GM23338 (cell line): ENCODE measurements at regions not wholly inside any gene's neighbourhood (a gene's known extent, or its start where the extent isn't known, plus 50 kb on each side); places are given as distances from the start of the nearest gene placed in this dataset.

ENCODE experiments used
- CREB1 ChIP-seq: fragments of 250-450 bp; sonication (Bioruptor Pico); IDR thresholded peaks from 2 replicates; pipeline ENCODE4 v1.5.0; 2020; ENCODE audit warnings: low read depth, mild to moderate bottlenecking, moderate library complexity
- ETS1 ChIP-seq: IDR thresholded peaks from 2 replicates; pipeline ENCODE4 v1.6.1; 2016; ENCODE audit warnings: antibody characterized with exemption
- EZH2 ChIP-seq: fragments of 200-600 bp; sonication (generic); IDR thresholded peaks from one replicate; pipeline ENCODE4 v1.8.0; 2017; ENCODE audit warnings: antibody characterized with exemption, mild to moderate bottlenecking, low read depth; ENCODE audit not compliant: unreplicated experiment
- EZH2phosphoT487 ChIP-seq: fragments of 200-600 bp; sonication (generic); IDR thresholded peaks from one replicate; pipeline ENCODE4 v1.8.1; 2018; ENCODE audit warnings: antibody characterized with exemption; ENCODE audit not compliant: unreplicated experiment
- JUNB ChIP-seq: IDR thresholded peaks from one replicate; pipeline ENCODE4 v1.6.1; 2016; ENCODE audit warnings: antibody characterized with exemption; ENCODE audit not compliant: unreplicated experiment
- POLR2AphosphoS5 ChIP-seq: IDR thresholded peaks from 2 replicates; pipeline ENCODE4 v1.6.1; 2016; ENCODE audit warnings: antibody characterized with exemption, low read depth
- ZNF331 ChIP-seq: fragments of 250-450 bp; sonication (Bioruptor Pico); IDR thresholded peaks from 2 replicates; pipeline ENCODE4 v1.5.0; 2020; ENCODE audit warnings: low read depth, mild to moderate bottlenecking, moderate library complexity
- TF ChIP-seq, protein P1 (sequence below), 2 experiments: fragments of 200-600 bp in 1 of 2; sonication (generic) in 1 of 2; conservative IDR thresholded peaks; 2 replicates each; pipeline versions ENCODE4 v1.5.1 to v1.6.1; 2016 to 2017; ENCODE audit warnings: antibody characterized with exemption in 2 of 2, low read depth in 2 of 2, mild to moderate bottlenecking in 2 of 2, moderate library complexity in 1 of 2
- TF ChIP-seq, protein P2 (sequence below): IDR thresholded peaks from one replicate; pipeline ENCODE4 v1.6.1; 2018; ENCODE audit warnings: antibody characterized with exemption; ENCODE audit not compliant: unreplicated experiment

DNA sequence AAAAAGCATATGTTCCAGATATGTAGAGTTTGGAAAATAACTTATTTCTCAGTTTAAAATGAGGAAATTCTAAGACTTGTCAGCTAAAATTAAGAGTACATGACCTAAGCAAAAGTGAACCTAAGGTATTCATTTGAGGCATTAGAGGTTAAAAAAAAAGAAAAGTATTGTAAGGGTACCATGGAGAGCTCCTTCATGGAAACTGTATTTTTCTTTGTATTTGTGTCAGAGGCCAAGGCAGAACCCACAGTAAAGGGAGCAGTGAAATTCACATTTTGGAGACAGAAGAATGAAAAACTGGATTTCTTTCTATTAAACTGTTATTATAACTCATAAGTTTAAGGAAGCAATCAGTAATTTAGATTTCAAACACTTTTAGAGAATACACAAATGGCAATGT lies 1494.8 kb downstream of the KCNT2 start:
- TF ChIP-seq, protein P1, sequence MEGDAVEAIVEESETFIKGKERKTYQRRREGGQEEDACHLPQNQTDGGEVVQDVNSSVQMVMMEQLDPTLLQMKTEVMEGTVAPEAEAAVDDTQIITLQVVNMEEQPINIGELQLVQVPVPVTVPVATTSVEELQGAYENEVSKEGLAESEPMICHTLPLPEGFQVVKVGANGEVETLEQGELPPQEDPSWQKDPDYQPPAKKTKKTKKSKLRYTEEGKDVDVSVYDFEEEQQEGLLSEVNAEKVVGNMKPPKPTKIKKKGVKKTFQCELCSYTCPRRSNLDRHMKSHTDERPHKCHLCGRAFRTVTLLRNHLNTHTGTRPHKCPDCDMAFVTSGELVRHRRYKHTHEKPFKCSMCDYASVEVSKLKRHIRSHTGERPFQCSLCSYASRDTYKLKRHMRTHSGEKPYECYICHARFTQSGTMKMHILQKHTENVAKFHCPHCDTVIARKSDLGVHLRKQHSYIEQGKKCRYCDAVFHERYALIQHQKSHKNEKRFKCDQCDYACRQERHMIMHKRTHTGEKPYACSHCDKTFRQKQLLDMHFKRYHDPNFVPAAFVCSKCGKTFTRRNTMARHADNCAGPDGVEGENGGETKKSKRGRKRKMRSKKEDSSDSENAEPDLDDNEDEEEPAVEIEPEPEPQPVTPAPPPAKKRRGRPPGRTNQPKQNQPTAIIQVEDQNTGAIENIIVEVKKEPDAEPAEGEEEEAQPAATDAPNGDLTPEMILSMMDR (conservative IDR thresholded peaks at IDR 0.05; ENCODE audit: low read depth in 2 of 2), result no peak
- TF ChIP-seq POLR2AphosphoS5 (no peak), CREB1 (CRISPR knock-in tag) (no peak), EZH2 (no peak), EZH2phosphoT487 (no peak), JUNB (no peak), ETS1 (no peak), ZNF331 (CRISPR knock-in tag) (no peak)
- TF ChIP-seq, protein P2, sequence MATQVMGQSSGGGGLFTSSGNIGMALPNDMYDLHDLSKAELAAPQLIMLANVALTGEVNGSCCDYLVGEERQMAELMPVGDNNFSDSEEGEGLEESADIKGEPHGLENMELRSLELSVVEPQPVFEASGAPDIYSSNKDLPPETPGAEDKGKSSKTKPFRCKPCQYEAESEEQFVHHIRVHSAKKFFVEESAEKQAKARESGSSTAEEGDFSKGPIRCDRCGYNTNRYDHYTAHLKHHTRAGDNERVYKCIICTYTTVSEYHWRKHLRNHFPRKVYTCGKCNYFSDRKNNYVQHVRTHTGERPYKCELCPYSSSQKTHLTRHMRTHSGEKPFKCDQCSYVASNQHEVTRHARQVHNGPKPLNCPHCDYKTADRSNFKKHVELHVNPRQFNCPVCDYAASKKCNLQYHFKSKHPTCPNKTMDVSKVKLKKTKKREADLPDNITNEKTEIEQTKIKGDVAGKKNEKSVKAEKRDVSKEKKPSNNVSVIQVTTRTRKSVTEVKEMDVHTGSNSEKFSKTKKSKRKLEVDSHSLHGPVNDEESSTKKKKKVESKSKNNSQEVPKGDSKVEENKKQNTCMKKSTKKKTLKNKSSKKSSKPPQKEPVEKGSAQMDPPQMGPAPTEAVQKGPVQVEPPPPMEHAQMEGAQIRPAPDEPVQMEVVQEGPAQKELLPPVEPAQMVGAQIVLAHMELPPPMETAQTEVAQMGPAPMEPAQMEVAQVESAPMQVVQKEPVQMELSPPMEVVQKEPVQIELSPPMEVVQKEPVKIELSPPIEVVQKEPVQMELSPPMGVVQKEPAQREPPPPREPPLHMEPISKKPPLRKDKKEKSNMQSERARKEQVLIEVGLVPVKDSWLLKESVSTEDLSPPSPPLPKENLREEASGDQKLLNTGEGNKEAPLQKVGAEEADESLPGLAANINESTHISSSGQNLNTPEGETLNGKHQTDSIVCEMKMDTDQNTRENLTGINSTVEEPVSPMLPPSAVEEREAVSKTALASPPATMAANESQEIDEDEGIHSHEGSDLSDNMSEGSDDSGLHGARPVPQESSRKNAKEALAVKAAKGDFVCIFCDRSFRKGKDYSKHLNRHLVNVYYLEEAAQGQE, result peak; percentile 64
